Stimulated activated CD4-positive, alpha-beta T cell treated with anti-CD3 and anti-CD28 coated beads, Interleukin-2, amount 100 ng/mL, for 24 hours (primary cell): ENCODE measurements at regions not wholly inside any gene's neighbourhood (a gene's known extent, or its start where the extent isn't known, plus 50 kb on each side); places are given as distances from the start of the nearest gene placed in this dataset.

Experiments used
- DNase-seq, 2 donors: peaks; one replicate each; pipeline ENCODE4 v3.0.0-alpha.2; 2020

- DNase-seq = no peak
These were observed 53.7 kb upstream of the TRAK1 start for GRCh38 chr3:42037318-42037945.

- DNase-seq = no peak
These were observed 54.7 kb upstream of the TRAK1 start for GRCh38 chr3:42036483-42036823.

GRCh38 chr3:42035816-42036482, 55.2 kb upstream of the TRAK1 start:
- DNase-seq = no peak

- DNase-seq = no peak
These were observed 56.1 kb upstream of the TRAK1 start for GRCh38 chr3:42035007-42035406.

- no peak for DNase-seq
These were observed 57.4 kb upstream of the TRAK1 start for GRCh38 chr3:42033741-42034140.

GRCh38 chr3:42032693-42033349, 58.3 kb upstream of the TRAK1 start:
- no peak for DNase-seq

GRCh38 chr3:42031808-42032480, 59.2 kb upstream of the TRAK1 start:
- no peak for DNase-seq

GRCh38 chr3:42028474-42028873, 62.7 kb upstream of the TRAK1 start:
- no peak for DNase-seq

GRCh38 chr3:42027571-42027970, 63.6 kb upstream of the TRAK1 start:
- no peak for DNase-seq

GRCh38 chr3:42025370-42026138, 63.7 kb upstream of the ULK4 start:
- DNase-seq = peak in 1 of 2 donors; percentile 11

GRCh38 chr3:42024591-42025351, 62.9 kb upstream of the ULK4 start:
- DNase-seq = no peak

GRCh38 chr3:42023380-42023779, 61.5 kb upstream of the ULK4 start:
- DNase-seq = peak; percentile 39 to 45

GRCh38 chr3:42022355-42022754, 60.5 kb upstream of the ULK4 start:
- DNase-seq = no peak

GRCh38 chr3:42020684-42021307, 58.9 kb upstream of the ULK4 start:
- no peak for DNase-seq

GRCh38 chr3:42019953-42020260, 58.0 kb upstream of the ULK4 start:
- DNase-seq = no peak

- DNase-seq = no peak
These were observed 57.4 kb upstream of the ULK4 start for GRCh38 chr3:42019144-42019952.

- DNase-seq = peak; percentile 21 to 22
These were observed 53.1 kb upstream of the ULK4 start for GRCh38 chr3:42014921-42015533.

GRCh38 chr3:42014458-42014920, 52.6 kb upstream of the ULK4 start:
- DNase-seq = peak in 1 of 2 donors; percentile 8

- DNase-seq = peak; percentile 47 to 49
These were observed 52.0 kb upstream of the ULK4 start for GRCh38 chr3:42013691-42014457.
